ENCODE measurements at regions not wholly inside any gene's neighbourhood (a gene's known extent, or its start where the extent isn't known, plus 50 kb on each side); places are given as distances from the start of the nearest gene placed in this dataset.

DNA sequence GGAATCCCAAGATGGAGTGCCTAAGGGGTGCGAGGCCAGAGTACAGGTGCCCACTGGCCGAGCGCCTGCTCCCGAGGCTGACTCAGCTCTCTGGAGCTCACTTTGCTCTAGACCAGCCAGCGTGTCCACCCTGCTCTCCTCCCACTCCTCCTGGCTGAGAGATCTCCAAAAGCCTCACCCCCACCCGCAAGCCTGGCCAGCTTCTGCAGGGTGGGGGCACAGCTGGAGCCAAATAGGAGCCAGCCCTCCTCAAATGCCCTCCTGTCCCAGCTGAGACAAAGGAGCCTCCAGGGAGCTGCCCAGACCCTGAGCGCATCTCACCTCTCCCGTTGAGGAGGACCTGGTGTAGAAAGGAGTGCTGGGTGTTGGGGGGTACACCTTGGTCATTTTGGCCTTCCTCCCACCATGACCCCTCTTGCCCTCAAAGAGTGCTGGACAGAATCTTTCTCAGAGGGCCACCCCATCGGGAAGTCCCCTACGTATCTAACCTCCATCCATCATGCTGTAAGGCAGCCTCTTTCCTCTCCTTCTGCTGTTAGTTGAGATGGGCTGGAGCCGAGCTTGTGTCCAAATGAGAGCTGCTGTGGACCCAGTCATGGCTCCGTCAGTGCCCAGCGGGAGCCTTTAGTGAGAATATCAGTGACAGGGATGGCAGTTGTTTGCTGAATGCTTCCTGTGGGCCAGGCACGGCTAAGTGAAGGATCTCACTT, 123.9 kb upstream of the VSTM2B start:
- H3K36me3 ChIP-seq (ENCODE audit: control insufficient read depth in 1 of 2, insufficient read depth in 2 of 2, low read length in 2 of 2): no peaks in the 10 kb centered on the region
- no peak overlapping the region for H3K4me3 ChIP-seq (ENCODE audit: low read depth in 1 of 2, low read length in 2 of 2)
- H3K27me3 ChIP-seq (ENCODE audit: control insufficient read depth in 1 of 2, insufficient read depth in 2 of 2, low read length in 2 of 2): no peaks in the 10 kb centered on the region
- H3K27ac ChIP-seq (ENCODE audit: low read depth, low read length): no peak overlapping the region
- no peak overlapping the region for H3K9ac ChIP-seq (ENCODE audit: low read depth in 1 of 2, low read length in 2 of 2)
- no peaks in the 10 kb centered on the region for H3K9me3 ChIP-seq (ENCODE audit: control insufficient read depth in 1 of 2, low read length in 2 of 2)
- H3K4me1 ChIP-seq (ENCODE audit: control insufficient read depth in 1 of 2, insufficient read depth in 2 of 2, low read length in 2 of 2): no peaks in the 10 kb centered on the region

DNA sequence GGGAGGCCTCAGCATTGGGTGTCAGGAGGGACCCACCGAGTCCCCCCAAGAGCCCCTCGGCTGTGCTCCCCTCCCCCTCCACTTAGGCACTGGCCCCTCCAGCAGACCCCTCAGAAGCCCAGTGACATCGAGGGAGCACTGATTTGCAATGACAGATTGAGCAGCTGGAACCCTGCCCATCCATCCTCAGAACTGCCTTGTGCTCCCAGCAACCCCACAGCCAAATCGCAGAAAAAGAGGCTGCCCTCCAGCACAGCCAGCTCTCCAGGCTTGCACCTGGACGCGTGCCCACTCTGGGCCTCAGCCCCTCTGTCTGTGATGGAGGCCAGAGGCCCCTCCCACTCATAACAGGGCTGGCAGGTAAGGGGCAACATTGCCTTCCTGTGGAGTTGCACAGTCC, 123.2 kb upstream of the VSTM2B start:
- Histone ChIP-seq H3K4me3 (ENCODE audit: low read depth in 1 of 2, low read length in 2 of 2) (no peak overlapping the region), H3K27ac (ENCODE audit: low read depth, low read length) (no peak overlapping the region), H3K4me1 (ENCODE audit: control insufficient read depth in 1 of 2, insufficient read depth in 2 of 2, low read length in 2 of 2) (no peaks in the 10 kb centered on the region), H3K36me3 (ENCODE audit: control insufficient read depth in 1 of 2, insufficient read depth in 2 of 2, low read length in 2 of 2) (no peaks in the 10 kb centered on the region), H3K9ac (ENCODE audit: low read depth in 1 of 2, low read length in 2 of 2) (no peak overlapping the region), H3K9me3 (ENCODE audit: control insufficient read depth in 1 of 2, low read length in 2 of 2) (no peaks in the 10 kb centered on the region), H3K27me3 (ENCODE audit: control insufficient read depth in 1 of 2, insufficient read depth in 2 of 2, low read length in 2 of 2) (no peaks in the 10 kb centered on the region)

DNA sequence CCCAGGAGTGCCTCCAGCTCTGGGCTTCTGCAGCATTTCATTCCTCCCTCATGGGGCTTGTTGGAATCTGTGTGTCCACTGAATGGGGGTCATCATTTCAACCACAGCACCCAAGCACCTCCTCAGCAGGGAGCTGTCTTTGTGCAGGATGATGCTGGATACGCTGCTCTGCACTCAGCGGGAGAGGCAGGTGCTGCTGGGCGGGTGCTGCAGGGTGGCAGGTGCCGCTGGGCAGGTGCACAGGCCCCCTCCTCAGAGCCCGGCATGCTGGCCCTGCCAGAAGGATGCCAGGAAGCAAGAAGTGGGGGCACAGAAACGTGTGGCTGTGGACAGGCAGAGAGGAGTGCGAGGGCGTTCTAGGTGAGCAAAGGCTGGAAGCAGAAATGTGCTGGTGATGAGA, 121.8 kb upstream of the VSTM2B start:
- no peaks in the 10 kb centered on the region for H3K27me3 ChIP-seq (ENCODE audit: control insufficient read depth in 1 of 2, insufficient read depth in 2 of 2, low read length in 2 of 2)
- H3K4me3 ChIP-seq (ENCODE audit: low read depth in 1 of 2, low read length in 2 of 2): no peak overlapping the region
- H3K27ac ChIP-seq (ENCODE audit: low read depth, low read length): no peak overlapping the region
- no peak overlapping the region for H3K9ac ChIP-seq (ENCODE audit: low read depth in 1 of 2, low read length in 2 of 2)
- H3K36me3 ChIP-seq (ENCODE audit: control insufficient read depth in 1 of 2, insufficient read depth in 2 of 2, low read length in 2 of 2): no peaks in the 10 kb centered on the region
- H3K4me1 ChIP-seq (ENCODE audit: control insufficient read depth in 1 of 2, insufficient read depth in 2 of 2, low read length in 2 of 2): no peaks in the 10 kb centered on the region
- no peaks in the 10 kb centered on the region for H3K9me3 ChIP-seq (ENCODE audit: control insufficient read depth in 1 of 2, low read length in 2 of 2)

GRCh38 chr19:29404951-29405727, 120.7 kb upstream of the VSTM2B start:
- Histone ChIP-seq H3K27me3 (ENCODE audit: control insufficient read depth in 1 of 2, insufficient read depth in 2 of 2, low read length in 2 of 2) (no peaks in the 10 kb centered on the region), H3K4me1 (ENCODE audit: control insufficient read depth in 1 of 2, insufficient read depth in 2 of 2, low read length in 2 of 2) (no peaks in the 10 kb centered on the region), H3K27ac (ENCODE audit: low read depth, low read length) (no peak overlapping the region), H3K9ac (ENCODE audit: low read depth in 1 of 2, low read length in 2 of 2) (no peak overlapping the region), H3K9me3 (ENCODE audit: control insufficient read depth in 1 of 2, low read length in 2 of 2) (no peaks in the 10 kb centered on the region), H3K4me3 (ENCODE audit: low read depth in 1 of 2, low read length in 2 of 2) (no peak overlapping the region), H3K36me3 (ENCODE audit: control insufficient read depth in 1 of 2, insufficient read depth in 2 of 2, low read length in 2 of 2) (no peaks in the 10 kb centered on the region)

GRCh38 chr19:29405728-29405995, 120.1 kb upstream of the VSTM2B start:
- Histone ChIP-seq H3K4me3 (ENCODE audit: low read depth in 1 of 2, low read length in 2 of 2) (no peak overlapping the region), H3K9me3 (ENCODE audit: control insufficient read depth in 1 of 2, low read length in 2 of 2) (no peaks in the 10 kb centered on the region), H3K36me3 (ENCODE audit: control insufficient read depth in 1 of 2, insufficient read depth in 2 of 2, low read length in 2 of 2) (no peaks in the 10 kb centered on the region), H3K9ac (ENCODE audit: low read depth in 1 of 2, low read length in 2 of 2) (no peak overlapping the region), H3K27ac (ENCODE audit: low read depth, low read length) (no peak overlapping the region), H3K4me1 (ENCODE audit: control insufficient read depth in 1 of 2, insufficient read depth in 2 of 2, low read length in 2 of 2) (no peaks in the 10 kb centered on the region), H3K27me3 (ENCODE audit: control insufficient read depth in 1 of 2, insufficient read depth in 2 of 2, low read length in 2 of 2) (no peaks in the 10 kb centered on the region)

GRCh38 chr19:29409076-29409862, 116.5 kb upstream of the VSTM2B start:
- no peak overlapping the region for H3K4me3 ChIP-seq (ENCODE audit: low read depth in 1 of 2, low read length in 2 of 2)

GRCh38 chr19:29410601-29411000, 115.2 kb upstream of the VSTM2B start:
- Histone ChIP-seq H3K4me3 (ENCODE audit: low read depth in 1 of 2, low read length in 2 of 2) (no peak overlapping the region), H3K27me3 (ENCODE audit: control insufficient read depth in 1 of 2, insufficient read depth in 2 of 2, low read length in 2 of 2) (no peaks in the 10 kb centered on the region), H3K36me3 (ENCODE audit: control insufficient read depth in 1 of 2, insufficient read depth in 2 of 2, low read length in 2 of 2) (no peaks in the 10 kb centered on the region), H3K9ac (ENCODE audit: low read depth in 1 of 2, low read length in 2 of 2) (no peak overlapping the region), H3K4me1 (ENCODE audit: control insufficient read depth in 1 of 2, insufficient read depth in 2 of 2, low read length in 2 of 2) (no peaks in the 10 kb centered on the region), H3K9me3 (ENCODE audit: control insufficient read depth in 1 of 2, low read length in 2 of 2) (no peaks in the 10 kb centered on the region), H3K27ac (ENCODE audit: low read depth, low read length) (no peak overlapping the region)

More at GRCh38 chr19:29409076-29409862, 116.5 kb upstream of the VSTM2B start:
- Histone ChIP-seq H3K27ac (ENCODE audit: low read depth, low read length) (no peak overlapping the region), H3K9me3 (ENCODE audit: control insufficient read depth in 1 of 2, low read length in 2 of 2) (no peaks in the 10 kb centered on the region), H3K27me3 (ENCODE audit: control insufficient read depth in 1 of 2, insufficient read depth in 2 of 2, low read length in 2 of 2) (no peaks in the 10 kb centered on the region), H3K36me3 (ENCODE audit: control insufficient read depth in 1 of 2, insufficient read depth in 2 of 2, low read length in 2 of 2) (no peaks in the 10 kb centered on the region), H3K4me1 (ENCODE audit: control insufficient read depth in 1 of 2, insufficient read depth in 2 of 2, low read length in 2 of 2) (no peaks in the 10 kb centered on the region), H3K9ac (ENCODE audit: low read depth in 1 of 2, low read length in 2 of 2) (no peak overlapping the region)

DNA sequence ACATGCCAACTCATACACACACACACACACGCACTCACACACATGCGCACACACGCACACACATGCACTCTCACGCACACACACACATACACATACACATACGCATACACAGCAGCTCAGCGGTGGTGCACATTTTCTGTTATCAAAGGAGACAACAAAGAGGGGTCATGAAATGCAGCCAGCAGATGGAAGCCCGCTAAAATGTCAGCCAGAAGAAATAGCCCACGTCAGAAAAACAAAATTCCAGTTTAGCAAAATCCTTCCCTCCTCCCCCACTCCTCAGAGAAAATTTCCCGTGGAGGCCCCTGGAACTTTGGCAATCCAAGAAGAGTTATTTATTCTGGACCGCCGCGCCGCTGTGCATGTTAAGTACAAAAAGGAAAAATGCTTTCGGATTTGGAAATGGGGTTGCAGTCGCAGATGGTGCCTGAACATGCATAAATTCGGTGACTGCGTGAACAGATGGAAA, 114.6 kb upstream of the VSTM2B start:
- H3K4me3 ChIP-seq (ENCODE audit: low read depth in 1 of 2, low read length in 2 of 2): no peak overlapping the region
- H3K9ac ChIP-seq (ENCODE audit: low read depth in 1 of 2, low read length in 2 of 2): no peak overlapping the region
- no peaks in the 10 kb centered on the region for H3K27me3 ChIP-seq (ENCODE audit: control insufficient read depth in 1 of 2, insufficient read depth in 2 of 2, low read length in 2 of 2)
- no peak overlapping the region for H3K27ac ChIP-seq (ENCODE audit: low read depth, low read length)
- H3K4me1 ChIP-seq (ENCODE audit: control insufficient read depth in 1 of 2, insufficient read depth in 2 of 2, low read length in 2 of 2): no peaks in the 10 kb centered on the region
- no peaks in the 10 kb centered on the region for H3K36me3 ChIP-seq (ENCODE audit: control insufficient read depth in 1 of 2, insufficient read depth in 2 of 2, low read length in 2 of 2)
- H3K9me3 ChIP-seq (ENCODE audit: control insufficient read depth in 1 of 2, low read length in 2 of 2): no peaks in the 10 kb centered on the region

DNA sequence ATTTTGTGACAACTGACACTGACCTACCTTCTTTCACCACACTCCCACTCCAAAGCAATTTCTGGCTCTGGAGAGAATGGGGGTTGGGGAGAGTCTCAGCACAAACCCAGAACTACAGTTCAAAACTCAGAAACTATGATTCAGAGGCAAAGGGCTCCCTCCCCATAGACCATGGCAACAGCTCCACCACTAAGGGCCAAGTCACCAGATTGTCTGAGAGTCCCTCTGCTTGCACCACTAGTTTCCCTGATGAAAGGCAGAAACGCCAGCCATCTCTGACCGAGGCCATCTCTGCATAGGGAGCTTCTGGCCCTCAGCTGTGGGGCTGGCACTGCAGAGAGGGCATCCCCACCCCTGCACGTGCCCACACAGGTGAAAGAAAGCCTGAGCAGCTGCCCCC, 112.4 kb upstream of the VSTM2B start:
- no peak overlapping the region for H3K27ac ChIP-seq (ENCODE audit: low read depth, low read length)

DNA sequence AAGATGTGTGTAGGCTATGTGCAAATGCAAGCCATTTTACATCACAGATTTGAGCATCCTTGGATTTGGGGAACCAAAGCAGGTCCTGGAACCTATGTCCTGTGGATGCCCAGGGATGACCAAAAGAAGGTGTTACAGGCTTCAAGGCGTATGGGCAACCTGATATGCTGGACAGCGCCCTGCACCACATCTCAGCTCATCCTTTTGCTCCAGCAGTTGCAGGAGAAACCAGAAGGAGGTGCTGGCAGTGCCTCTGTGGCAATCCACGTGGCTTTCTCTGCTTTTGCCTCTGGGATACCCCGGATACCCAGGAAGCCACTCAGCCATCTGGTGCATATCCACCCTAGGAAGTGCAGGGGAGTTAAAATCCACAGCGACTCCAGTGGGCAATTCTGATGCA, 110.3 kb upstream of the VSTM2B start:
- no peaks in the 10 kb centered on the region for H3K27me3 ChIP-seq (ENCODE audit: control insufficient read depth in 1 of 2, insufficient read depth in 2 of 2, low read length in 2 of 2)
- no peaks in the 10 kb centered on the region for H3K4me1 ChIP-seq (ENCODE audit: control insufficient read depth in 1 of 2, insufficient read depth in 2 of 2, low read length in 2 of 2)
- H3K9me3 ChIP-seq (ENCODE audit: control insufficient read depth in 1 of 2, low read length in 2 of 2): no peaks in the 10 kb centered on the region
- H3K36me3 ChIP-seq (ENCODE audit: control insufficient read depth in 1 of 2, insufficient read depth in 2 of 2, low read length in 2 of 2): no peaks in the 10 kb centered on the region
- H3K9ac ChIP-seq (ENCODE audit: low read depth in 1 of 2, low read length in 2 of 2): no peak overlapping the region
- H3K27ac ChIP-seq (ENCODE audit: low read depth, low read length): no peak overlapping the region
- no peak overlapping the region for H3K4me3 ChIP-seq (ENCODE audit: low read depth in 1 of 2, low read length in 2 of 2)

More for the DNA sequence above, 112.4 kb upstream of the VSTM2B start:
- Histone ChIP-seq H3K9me3 (ENCODE audit: control insufficient read depth in 1 of 2, low read length in 2 of 2) (no peaks in the 10 kb centered on the region), H3K27me3 (ENCODE audit: control insufficient read depth in 1 of 2, insufficient read depth in 2 of 2, low read length in 2 of 2) (no peaks in the 10 kb centered on the region), H3K9ac (ENCODE audit: low read depth in 1 of 2, low read length in 2 of 2) (no peak overlapping the region), H3K4me3 (ENCODE audit: low read depth in 1 of 2, low read length in 2 of 2) (no peak overlapping the region), H3K36me3 (ENCODE audit: control insufficient read depth in 1 of 2, insufficient read depth in 2 of 2, low read length in 2 of 2) (no peaks in the 10 kb centered on the region), H3K4me1 (ENCODE audit: control insufficient read depth in 1 of 2, insufficient read depth in 2 of 2, low read length in 2 of 2) (no peaks in the 10 kb centered on the region)

All from duodenal mucosa (tissue), 2 donors.